MCF 10A (cell line): ENCODE measurements at regions not wholly inside any gene's neighbourhood (a gene's known extent, or its start where the extent isn't known, plus 50 kb on each side); places are given as distances from the start of the nearest gene placed in this dataset.

ENCODE experiments used
- BruUV-seq: library from RNA; stranded (reverse); fragments of 400-500 nt; replicated peaks from 2 replicates; lab custom pipeline; 2021; lab: Mats Ljungman, UMichigan
- CTCF ChIA-PET: fragments of 300-600 bp; sonication (Branson Sonifier 250); formaldehyde crosslinking; extraction: SDS; loops from one replicate; lab custom pipeline; 2021; ENCODE audit warnings: antibody characterized with exemption, inconsistent platforms; lab: Yijun Ruan, JAX
- POLR2A ChIA-PET: fragments of 300-600, 350-650 bp; sonication (Branson Sonifier 250); formaldehyde crosslinking; extraction: SDS; loops from one replicate; lab custom pipeline; 2020; ENCODE audit warnings: antibody characterized with exemption, inconsistent platforms; lab: Yijun Ruan, JAX
- DNase-seq: peaks from one replicate; pipeline ENCODE4 v3.0.0-alpha.2; 2018; ENCODE audit not compliant: unreplicated experiment
- H3K27ac Mint-ChIP-seq: one replicate; pipeline ENCODE4 v1.8.0; 2022; ENCODE audit warnings: mild to moderate bottlenecking, low read depth, mixed read lengths; ENCODE audit not compliant: unreplicated experiment
- H3K27me3 Mint-ChIP-seq: one replicate; pipeline ENCODE4 v1.8.0; 2022; ENCODE audit warnings: mixed read lengths; ENCODE audit not compliant: insufficient read depth, unreplicated experiment
- H3K36me3 Mint-ChIP-seq: one replicate; pipeline ENCODE4 v1.8.0; 2022; ENCODE audit warnings: mild to moderate bottlenecking, moderate library complexity, mixed read lengths; ENCODE audit not compliant: insufficient read depth, unreplicated experiment
- H3K4me1 Mint-ChIP-seq: one replicate; pipeline ENCODE4 v1.8.0; 2022; ENCODE audit warnings: mixed read lengths; ENCODE audit not compliant: insufficient read depth, unreplicated experiment
- H3K4me3 Mint-ChIP-seq: one replicate; pipeline ENCODE4 v1.8.0; 2022; ENCODE audit warnings: mild to moderate bottlenecking, moderate library complexity, mixed read lengths; ENCODE audit not compliant: unreplicated experiment
- H3K9me3 Mint-ChIP-seq: one replicate; pipeline ENCODE4 v1.8.0; 2022; ENCODE audit warnings: mixed read lengths; ENCODE audit not compliant: unreplicated experiment
- intact Hi-C: fragments of 100-400 bp; cut with micrococcal nuclease; formaldehyde crosslinking; loops from 2 replicates; pipeline ENCODE4 v1.14.1; 2022
- TF ChIP-seq, protein P1 (sequence below): fragments of 200-600 bp; IDR thresholded peaks from one replicate; pipeline ENCODE4 v1.8.0; 2022; ENCODE audit warnings: antibody characterized with exemption, mild to moderate bottlenecking; ENCODE audit not compliant: unreplicated experiment

DNA sequence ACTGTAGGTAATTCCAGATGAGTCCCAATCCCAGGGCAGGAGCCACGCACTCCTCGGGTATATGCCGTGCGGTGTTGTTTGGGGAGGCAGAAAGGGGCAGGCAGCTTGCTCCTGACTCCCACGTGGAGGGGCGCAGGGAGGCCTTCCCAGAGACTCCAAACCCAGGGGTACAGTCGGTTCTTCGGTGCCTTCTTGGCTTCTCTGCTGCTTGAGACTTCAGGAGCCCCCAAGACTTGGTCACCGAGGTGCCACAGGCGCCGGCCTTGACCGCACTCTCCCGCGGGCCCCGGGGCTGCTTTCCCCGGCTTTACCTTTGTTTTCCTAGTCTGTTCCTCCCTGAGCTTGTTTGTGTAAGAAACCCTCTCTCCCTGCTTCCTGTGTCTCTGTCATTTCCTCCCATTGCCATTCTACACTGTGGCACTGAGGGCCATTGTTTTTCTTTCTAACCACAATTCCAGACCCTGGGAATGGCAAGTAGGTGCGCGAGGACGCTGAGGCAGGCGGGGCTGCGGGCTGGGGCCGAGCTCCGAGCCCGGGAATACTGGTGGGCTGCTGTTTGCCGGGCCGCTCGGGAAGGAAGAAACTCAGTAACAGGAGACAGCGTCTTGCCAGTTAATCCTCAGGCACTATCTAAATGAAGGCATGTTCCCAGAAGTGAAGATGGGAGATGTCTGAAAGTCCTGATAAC, 215.6 kb upstream of the HEY2 start:
- no peaks in the 10 kb centered on the region for H3K36me3 Mint-ChIP-seq
- no peaks in the 10 kb centered on the region for H3K4me1 Mint-ChIP-seq
- H3K9me3 Mint-ChIP-seq, result no peaks in the 10 kb centered on the region
- H3K27me3 Mint-ChIP-seq, result peaks cover 98% of the 10 kb centered on the region
- DNase-seq, result no peak
- no peak overlapping the region for H3K27ac Mint-ChIP-seq
- ChIA-PET CTCF (interaction anchor here (0.6 to 1.1 kb wide), 4 partner anchors 10 to 451 kb away, joined by 3 to 5 read pairs (median 4); no protein-coding TSS in a partner anchor), POLR2A (no interaction called here)
- BruUV-seq, result no TSS peak
- TF ChIP-seq, protein P1, sequence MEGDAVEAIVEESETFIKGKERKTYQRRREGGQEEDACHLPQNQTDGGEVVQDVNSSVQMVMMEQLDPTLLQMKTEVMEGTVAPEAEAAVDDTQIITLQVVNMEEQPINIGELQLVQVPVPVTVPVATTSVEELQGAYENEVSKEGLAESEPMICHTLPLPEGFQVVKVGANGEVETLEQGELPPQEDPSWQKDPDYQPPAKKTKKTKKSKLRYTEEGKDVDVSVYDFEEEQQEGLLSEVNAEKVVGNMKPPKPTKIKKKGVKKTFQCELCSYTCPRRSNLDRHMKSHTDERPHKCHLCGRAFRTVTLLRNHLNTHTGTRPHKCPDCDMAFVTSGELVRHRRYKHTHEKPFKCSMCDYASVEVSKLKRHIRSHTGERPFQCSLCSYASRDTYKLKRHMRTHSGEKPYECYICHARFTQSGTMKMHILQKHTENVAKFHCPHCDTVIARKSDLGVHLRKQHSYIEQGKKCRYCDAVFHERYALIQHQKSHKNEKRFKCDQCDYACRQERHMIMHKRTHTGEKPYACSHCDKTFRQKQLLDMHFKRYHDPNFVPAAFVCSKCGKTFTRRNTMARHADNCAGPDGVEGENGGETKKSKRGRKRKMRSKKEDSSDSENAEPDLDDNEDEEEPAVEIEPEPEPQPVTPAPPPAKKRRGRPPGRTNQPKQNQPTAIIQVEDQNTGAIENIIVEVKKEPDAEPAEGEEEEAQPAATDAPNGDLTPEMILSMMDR, result no peak
- no peak overlapping the region for H3K4me3 Mint-ChIP-seq
- intact Hi-C loops, result loop anchor here (10.0 kb wide), 1 partner anchor 189 kb away; no protein-coding TSS in a partner anchor

- Mint-ChIP-seq H3K36me3 (no peaks in the 10 kb centered on the region), H3K9me3 (no peaks in the 10 kb centered on the region), H3K27me3 (peaks cover 98% of the 10 kb centered on the region), H3K4me1 (no peaks in the 10 kb centered on the region), H3K27ac (no peak overlapping the region), H3K4me3 (no peak overlapping the region)
- TF ChIP-seq, protein P1, result no peak
- DNase-seq, result no peak
- ChIA-PET POLR2A (no interaction called here), CTCF (interaction anchor here (0.6 to 1.2 kb wide), 4 partner anchors 10 to 450 kb away, joined by 3 to 5 read pairs (median 4); no protein-coding TSS in a partner anchor)
- BruUV-seq, result no TSS peak
- intact Hi-C loops, result loop anchor here (10.0 kb wide), 1 partner anchor 190 kb away; no protein-coding TSS in a partner anchor
Observed at GRCh38 chr6:125534430-125535263, 214.8 kb upstream of the HEY2 start.

- no TSS peak for BruUV-seq
- TF ChIP-seq, protein P1, result no peak
- Mint-ChIP-seq H3K4me3 (no peak overlapping the region), H3K4me1 (no peaks in the 10 kb centered on the region), H3K27ac (no peak overlapping the region), H3K27me3 (peaks cover 100% of the 10 kb centered on the region), H3K36me3 (no peaks in the 10 kb centered on the region), H3K9me3 (no peaks in the 10 kb centered on the region)
- intact Hi-C loops, result loop anchor here (10.0 kb wide), 1 partner anchor 192 kb away; no protein-coding TSS in a partner anchor
- ChIA-PET CTCF (no interaction called here), POLR2A (interaction anchor here (1.1 kb wide), 1 partner anchor 22 kb away, joined by 3 read pairs; no protein-coding TSS in a partner anchor)
- DNase-seq, result no peak
Observed at GRCh38 chr6:125537090-125537489, 212.3 kb upstream of the HEY2 start.

- Mint-ChIP-seq H3K27me3 (peaks cover 100% of the 10 kb centered on the region), H3K27ac (no peak overlapping the region), H3K4me3 (no peak overlapping the region), H3K4me1 (no peaks in the 10 kb centered on the region), H3K9me3 (no peaks in the 10 kb centered on the region), H3K36me3 (no peaks in the 10 kb centered on the region)
- POLR2A ChIA-PET, result no interaction called here
- TF ChIP-seq, protein P1, result no peak
- intact Hi-C loops, result loop anchor here (10.0 kb wide), 1 partner anchor 195 kb away; no protein-coding TSS in a partner anchor
- no TSS peak for BruUV-seq
- CTCF ChIA-PET, result no interaction called here
- no peak for DNase-seq
Observed at GRCh38 chr6:125539892-125540291, 209.5 kb upstream of the HEY2 start.
